Vagina (tissue), 2 donors: ENCODE measurements at regions not wholly inside any gene's neighbourhood (a gene's known extent, or its start where the extent isn't known, plus 50 kb on each side); places are given as distances from the start of the nearest gene placed in this dataset.

Source experiments
- POLR2A ChIP-seq, 2 donors: fragments of 450-650 bp; IDR thresholded peaks; one replicate each; pipeline ENCODE4 v1.6.1; 2017; ENCODE audit warnings: antibody characterized with exemption in 2 of 2, mild to moderate bottlenecking in 2 of 2, moderate library complexity in 2 of 2
- TF ChIP-seq, protein P1 (sequence below), 3 experiments: fragments of 450-650 bp in 2 of 3; fragments of 200-600 bp in 1 of 3; sonication (generic) in 1 of 3; IDR thresholded peaks; one replicate each; pipeline ENCODE4 v1.5.1; 2017 to 2019; ENCODE audit warnings: antibody characterized with exemption in 3 of 3, mild to moderate bottlenecking in 2 of 3, moderate library complexity in 2 of 3

- TF ChIP-seq, protein P1, sequence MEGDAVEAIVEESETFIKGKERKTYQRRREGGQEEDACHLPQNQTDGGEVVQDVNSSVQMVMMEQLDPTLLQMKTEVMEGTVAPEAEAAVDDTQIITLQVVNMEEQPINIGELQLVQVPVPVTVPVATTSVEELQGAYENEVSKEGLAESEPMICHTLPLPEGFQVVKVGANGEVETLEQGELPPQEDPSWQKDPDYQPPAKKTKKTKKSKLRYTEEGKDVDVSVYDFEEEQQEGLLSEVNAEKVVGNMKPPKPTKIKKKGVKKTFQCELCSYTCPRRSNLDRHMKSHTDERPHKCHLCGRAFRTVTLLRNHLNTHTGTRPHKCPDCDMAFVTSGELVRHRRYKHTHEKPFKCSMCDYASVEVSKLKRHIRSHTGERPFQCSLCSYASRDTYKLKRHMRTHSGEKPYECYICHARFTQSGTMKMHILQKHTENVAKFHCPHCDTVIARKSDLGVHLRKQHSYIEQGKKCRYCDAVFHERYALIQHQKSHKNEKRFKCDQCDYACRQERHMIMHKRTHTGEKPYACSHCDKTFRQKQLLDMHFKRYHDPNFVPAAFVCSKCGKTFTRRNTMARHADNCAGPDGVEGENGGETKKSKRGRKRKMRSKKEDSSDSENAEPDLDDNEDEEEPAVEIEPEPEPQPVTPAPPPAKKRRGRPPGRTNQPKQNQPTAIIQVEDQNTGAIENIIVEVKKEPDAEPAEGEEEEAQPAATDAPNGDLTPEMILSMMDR (IDR thresholded peaks at IDR 0.05), result no peak
- no peak for TF ChIP-seq POLR2A (IDR thresholded peaks at IDR 0.05)
These were observed 292.8 kb upstream of the LRP1B start for GRCh38 chr2:142423603-142424002.
